ENCODE measurements at regions not wholly inside any gene's neighbourhood (a gene's known extent, or its start where the extent isn't known, plus 50 kb on each side); places are given as distances from the start of the nearest gene placed in this dataset.

DNA sequence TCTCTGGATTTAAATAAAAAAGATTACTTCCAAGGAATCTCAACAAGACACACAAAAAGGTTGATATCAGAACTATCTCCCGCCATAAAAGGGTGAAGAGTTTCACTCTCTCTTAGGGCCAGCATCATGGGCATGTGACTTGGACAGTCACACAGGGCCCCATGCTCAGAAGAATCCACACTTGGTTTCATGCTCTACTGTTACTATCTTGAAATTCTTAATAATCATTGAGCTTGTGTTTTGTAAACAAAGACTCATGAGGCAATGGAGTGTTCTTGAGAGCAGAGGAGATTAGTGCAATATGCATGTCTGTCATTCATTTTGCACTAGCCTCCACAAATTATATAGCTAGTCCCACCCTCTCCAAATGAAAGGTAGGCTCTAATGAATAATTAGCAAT lies 58.4 kb downstream of the HMHB1 start:
- no peak for DNase-seq

DNA sequence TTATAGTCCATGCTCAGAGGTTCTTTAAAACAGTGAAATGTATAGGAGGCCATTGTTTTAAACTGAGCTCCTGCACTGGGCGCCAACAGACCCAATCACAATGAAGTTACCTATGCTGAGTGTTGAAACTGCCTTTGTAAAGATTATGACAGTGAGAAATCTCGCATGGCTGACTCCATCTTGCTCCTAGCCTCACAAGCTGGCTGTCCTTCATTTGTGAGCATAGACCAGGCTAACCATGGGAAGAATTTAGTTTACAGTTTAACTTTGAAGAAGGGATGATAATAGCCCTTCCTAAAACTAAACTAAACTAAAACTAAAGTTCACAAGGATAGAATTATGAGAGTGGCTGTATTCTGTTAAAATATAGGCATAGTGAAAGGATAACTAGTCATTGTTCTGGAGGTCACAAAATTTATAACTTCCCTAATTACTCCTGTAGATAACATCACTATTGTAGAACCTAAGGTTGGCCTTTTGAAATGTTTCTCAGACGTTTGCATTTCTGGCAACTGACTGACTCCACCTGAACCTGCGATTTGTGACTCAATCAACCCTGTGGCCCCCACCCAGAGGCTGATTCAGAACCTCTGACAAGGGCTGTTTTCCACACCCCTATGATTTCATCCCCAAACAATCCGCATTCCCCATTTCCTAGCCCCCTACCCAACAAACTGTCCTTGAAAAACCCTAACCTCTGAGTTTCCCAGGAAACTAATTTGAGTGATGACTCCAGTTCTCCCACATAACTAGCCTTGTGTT lies 59.1 kb downstream of the HMHB1 start:
- DNase-seq: no peak

DNA sequence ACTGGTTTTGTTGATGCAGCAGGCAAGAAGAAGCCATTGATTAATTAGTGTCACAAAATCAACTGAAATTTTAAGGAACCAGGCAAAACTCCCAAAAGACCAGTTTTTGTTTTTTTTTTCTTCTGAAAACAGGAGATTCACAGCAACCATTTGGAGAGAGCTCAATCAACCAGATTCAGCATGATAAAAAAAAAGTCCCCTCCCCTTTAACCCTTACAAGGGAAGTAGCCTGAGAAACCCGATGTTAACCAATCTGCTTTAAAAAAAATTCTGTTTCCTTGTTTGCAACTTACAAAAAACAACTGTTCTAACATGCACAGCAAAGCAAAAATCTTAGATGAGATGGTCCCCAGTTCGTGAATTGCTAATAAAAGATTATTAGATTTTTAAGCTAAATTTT lies 59.7 kb downstream of the HMHB1 start:
- no peak for DNase-seq

GRCh38 chr5:143874312-143874711 lies 62.4 kb downstream of the HMHB1 start:
- no peak for DNase-seq

- DNase-seq: no peak
Observed at GRCh38 chr5:143877196-143877595, 65.2 kb downstream of the HMHB1 start.

DNA sequence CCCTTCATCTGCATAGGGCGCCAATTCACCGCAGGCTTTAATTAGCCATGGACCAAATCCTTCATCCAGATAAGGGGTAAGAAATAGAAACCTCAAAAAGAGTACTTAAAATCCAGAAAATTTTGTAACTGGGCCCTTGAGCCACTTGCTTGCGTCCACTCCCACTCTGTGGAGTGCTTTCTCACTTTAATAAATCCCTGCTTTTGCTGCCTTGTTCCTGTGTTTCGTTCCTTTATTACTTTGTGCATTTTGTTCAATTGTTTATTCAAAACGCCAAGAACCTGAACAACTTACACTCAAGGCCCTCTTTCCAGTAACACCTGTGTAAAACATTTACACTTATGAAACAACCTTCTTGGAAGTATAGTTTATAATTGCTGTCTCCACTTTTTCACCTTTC lies 66.5 kb downstream of the HMHB1 start:
- no peak for DNase-seq

- DNase-seq: no peak
Observed at GRCh38 chr5:143879646-143880045, 67.7 kb downstream of the HMHB1 start.

DNA sequence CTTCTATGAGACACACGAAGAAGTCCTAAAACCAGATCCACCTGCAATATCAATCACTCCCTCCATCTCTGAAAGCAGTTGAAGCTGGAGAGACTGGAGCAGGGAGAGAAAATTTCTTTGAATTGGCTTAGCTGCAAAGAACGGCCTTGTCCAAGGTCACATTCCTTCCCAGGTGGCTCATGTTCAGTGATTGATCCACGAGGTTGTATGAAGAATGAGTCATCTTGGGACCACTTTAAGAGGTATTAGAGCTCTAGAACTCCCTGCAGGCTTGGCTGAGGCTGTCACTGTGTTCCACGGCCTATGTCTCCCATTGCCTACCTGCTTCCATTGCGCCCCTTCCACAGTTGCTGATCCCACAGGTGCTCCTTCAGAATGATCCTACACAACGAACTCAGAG lies 68.2 kb downstream of the HMHB1 start:
- no peak for DNase-seq

- no peak for DNase-seq
Observed at GRCh38 chr5:143882520-143882919, 70.6 kb downstream of the HMHB1 start.

DNA sequence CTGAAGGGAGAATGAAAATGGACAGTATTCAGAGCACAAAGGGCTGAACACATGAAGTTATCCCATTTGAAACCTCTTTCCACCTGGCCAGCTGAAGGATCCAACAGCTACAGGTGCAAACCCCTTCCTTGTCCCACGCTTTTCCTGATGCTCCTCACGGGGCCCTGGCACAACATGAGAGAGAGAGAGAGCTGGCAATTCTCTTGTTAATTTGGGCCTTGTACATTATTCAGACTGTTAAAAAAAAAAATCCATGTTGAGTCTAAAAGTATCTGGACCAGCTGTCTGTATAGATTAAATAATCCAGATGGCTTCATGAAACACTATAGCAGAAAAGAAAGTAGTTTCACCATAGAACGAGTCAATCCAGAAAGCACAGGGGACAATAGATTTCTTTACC lies 74.1 kb downstream of the HMHB1 start:
- DNase-seq: peak; percentile 51

DNA sequence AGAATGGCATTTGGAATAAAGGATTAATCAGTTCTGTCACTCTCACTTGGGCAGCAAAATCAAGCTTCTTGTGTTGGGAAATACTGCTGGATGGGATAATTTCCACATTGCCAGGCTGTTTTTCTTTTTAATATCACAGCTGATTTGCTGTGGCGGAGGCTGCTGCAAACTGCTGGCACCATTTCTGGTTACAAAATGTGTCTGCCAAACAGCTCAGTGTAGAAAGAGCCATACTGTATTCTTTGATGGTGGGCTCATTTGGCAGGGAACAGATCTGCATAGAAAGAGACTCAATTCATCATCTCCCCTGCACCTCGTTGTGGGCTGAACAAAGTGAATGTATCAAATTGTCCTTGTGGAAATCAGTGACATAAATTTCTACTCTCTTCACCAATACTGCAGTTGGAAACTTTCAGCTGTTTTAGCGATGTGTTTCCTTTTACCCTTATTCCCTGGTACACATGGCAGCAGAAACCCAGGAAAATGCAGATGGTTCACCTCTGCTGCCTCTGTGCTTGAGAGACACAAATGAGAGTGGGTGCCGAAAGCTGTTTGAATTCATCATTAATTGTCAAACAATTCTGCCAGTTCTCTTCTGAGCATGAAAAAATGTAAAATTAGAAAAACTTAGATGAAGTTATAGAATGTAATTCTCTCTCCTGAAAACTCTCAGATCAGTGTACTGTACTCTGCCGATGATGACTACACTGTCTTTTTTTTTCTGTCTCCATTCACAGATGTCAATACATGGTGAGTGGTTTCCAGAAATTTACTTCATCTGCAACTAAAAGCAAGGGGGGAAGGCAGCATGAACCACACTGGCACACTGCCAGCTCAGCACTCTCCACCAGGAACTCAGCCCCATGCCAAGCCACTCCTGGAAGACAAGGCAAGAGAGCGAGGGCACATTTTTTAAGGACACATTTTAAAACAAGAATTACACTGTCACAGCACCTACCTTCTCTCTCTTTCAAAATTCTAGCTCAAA lies 75.0 kb downstream of the HMHB1 start:
- DNase-seq: peak; percentile 70

GRCh38 chr5:143887903-143888665 lies 76.1 kb downstream of the HMHB1 start:
- no peak for DNase-seq

DNA sequence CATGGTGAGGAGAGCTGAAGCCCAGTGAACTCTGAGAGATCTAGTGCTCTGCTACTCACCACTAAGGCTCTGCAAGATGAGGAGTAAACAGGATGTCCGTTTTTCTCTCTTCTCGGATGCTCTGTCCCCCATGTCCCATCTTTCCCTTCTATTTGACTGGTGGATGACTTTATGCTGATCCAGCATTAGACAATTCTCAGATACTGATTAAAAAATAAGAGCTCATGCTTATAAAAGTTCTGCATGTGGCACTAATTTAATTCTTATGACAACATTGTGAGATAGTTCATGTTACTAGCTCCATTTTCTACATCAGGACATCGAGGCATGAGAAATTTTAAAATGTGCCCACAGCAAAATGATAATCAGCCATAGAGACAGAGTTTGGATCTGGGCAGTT lies 77.0 kb downstream of the HMHB1 start:
- DNase-seq: no peak

DNA sequence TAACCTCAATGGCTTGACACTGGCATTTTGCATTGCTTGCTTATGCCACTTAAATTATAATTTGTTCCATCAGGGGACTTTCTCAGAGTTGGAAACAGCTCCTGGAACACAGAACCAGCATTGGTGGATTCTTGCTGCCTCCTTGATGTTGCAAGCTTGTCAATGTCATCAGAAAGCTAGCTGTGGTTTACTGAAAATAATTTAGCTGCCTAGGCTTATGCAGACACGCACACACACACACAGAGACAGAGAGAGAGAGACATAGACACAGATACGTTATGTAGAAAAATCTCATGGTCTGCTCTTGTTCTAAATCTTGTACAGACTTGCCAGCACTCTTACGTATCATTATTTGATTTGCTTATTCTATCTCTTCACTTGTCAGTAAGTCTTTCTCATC lies 78.0 kb downstream of the HMHB1 start:
- DNase-seq: no peak

DNA sequence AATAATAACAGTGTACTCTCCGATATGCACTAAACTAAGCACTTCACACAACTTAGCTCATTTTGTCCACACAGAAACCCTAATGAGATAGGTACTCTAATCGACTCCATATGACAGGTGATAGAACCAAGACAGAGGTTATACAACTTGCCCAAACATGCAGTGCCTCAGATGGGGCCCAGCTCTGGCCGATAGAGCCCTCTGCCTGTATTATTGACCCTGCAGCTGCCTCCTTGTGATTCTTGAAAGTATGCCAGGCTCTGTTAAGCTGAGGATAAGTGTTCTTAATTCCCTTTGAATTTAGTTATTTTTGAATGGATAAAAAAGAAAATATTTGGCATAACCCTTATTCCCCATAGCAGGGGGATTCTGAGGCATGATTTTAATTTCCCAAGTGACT lies 78.5 kb downstream of the HMHB1 start:
- no peak for DNase-seq

DNA sequence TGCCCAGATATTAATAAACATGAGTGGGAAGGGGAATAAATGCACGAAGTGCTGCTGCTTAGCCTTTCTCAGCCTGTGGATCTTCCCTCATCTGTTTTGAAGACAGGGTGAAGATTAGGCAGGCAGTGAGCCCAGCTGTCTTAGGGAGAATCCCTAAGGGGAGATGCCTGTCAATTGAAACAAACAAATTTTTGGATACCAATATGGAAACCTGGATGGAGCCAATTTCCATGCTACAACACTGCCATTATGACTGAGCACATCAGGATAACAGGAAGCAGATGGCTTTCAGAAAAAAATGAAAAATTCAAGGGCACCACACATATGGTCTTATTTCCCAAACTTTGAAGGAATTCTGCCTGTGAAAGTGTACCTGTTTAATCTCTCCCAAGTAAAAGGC lies 80.3 kb downstream of the HMHB1 start:
- DNase-seq: no peak

GRCh38 chr5:143892908-143893307 lies 80.9 kb downstream of the HMHB1 start:
- DNase-seq: no peak

GRCh38 chr5:143893638-143894037 lies 81.7 kb downstream of the HMHB1 start:
- no peak for DNase-seq

DNA sequence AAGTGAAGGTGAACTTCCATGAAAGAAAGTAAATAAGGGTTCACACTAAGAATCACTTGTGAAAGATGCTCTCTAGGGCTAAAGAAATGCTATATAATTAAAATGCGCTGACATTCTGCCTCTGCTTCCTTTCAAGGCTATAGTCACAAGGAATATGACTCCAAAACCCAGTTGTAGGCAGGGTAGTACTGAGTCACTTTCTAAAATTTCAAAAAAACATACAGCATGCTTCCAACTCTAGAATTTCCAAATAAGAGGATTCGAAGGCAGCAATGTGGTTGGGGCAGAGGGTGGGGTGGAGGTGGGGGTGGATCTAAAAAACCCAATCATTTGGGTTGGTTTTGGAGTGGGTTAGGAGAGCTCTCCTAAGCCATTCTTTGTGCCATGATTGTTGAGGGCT lies 84.6 kb downstream of the HMHB1 start:
- DNase-seq: no peak

- no peak for DNase-seq
Observed at GRCh38 chr5:143896966-143897365, 85.0 kb downstream of the HMHB1 start.

- DNase-seq: no peak
Observed at GRCh38 chr5:143898381-143898780, 86.4 kb downstream of the HMHB1 start.

GRCh38 chr5:143898916-143899591 lies 87.1 kb downstream of the HMHB1 start:
- DNase-seq: no peak

DNA sequence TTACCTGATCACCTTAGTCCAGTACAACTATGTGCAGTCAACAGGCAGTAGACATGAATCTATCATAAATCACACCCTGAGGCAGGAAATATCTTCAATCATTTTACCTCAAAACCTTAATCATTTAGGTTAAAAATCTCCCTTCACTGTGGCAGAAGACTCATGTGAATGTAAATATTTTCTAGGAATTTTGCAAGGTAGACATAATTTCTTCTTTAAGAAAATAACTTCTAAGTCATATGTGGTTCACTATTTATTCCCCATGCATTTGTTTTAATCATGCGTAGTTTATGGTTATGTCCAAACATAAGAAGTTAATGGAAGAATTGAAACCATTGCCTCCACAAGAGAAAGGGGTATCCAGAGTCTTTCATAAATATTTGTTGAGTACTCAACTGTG lies 97.0 kb downstream of the HMHB1 start:
- no peak for DNase-seq
